Esophagus muscularis mucosa (tissue), 4 donors: ENCODE measurements at regions not wholly inside any gene's neighbourhood (a gene's known extent, or its start where the extent isn't known, plus 50 kb on each side); places are given as distances from the start of the nearest gene placed in this dataset.

Experiments used
- DNase-seq: peaks from one replicate; pipeline ENCODE4 v3.0.0-alpha.2; 2017; ENCODE audit errors: extremely low spot score
- H3K27ac ChIP-seq, 4 donors: fragments of 200-600 bp; sonication (generic); replicated peaks in 1 of 4; 1 replicate in 3 of 4; 2 replicates in 1 of 4; pipeline ENCODE4 v1.5.1; 2016 to 2019; ENCODE audit warnings: mild to moderate bottlenecking in 1 of 4
- H3K27me3 ChIP-seq, 4 donors: fragments of 200-600 bp; sonication (generic); one replicate each; pipeline versions ENCODE4 v1.5.1 to v1.6.0; 2016 to 2019
- H3K36me3 ChIP-seq, 4 donors: fragments of 200-600 bp; sonication (generic); one replicate each; pipeline ENCODE4 v1.5.1; 2016 to 2019
- H3K4me1 ChIP-seq, 4 donors: fragments of 200-600 bp; sonication (generic); one replicate each; pipeline ENCODE4 v1.5.1; 2016 to 2019
- H3K4me3 ChIP-seq, 4 donors: fragments of 200-600 bp; sonication (generic); 1 replicate in 2 of 4; 2 replicates in 2 of 4; pipeline ENCODE4 v1.5.1; 2016 to 2019; ENCODE audit warnings: mild to moderate bottlenecking in 4 of 4, moderate library complexity in 1 of 4
- H3K9me3 ChIP-seq, 4 donors: fragments of 200-600 bp; sonication (generic); 1 replicate in 3 of 4; 2 replicates in 1 of 4; pipeline ENCODE4 v1.5.1; 2016 to 2019
- CTCF ChIP-seq, 3 experiments: fragments of 200-600 bp in 2 of 3; fragments of 450-650 bp in 1 of 3; sonication (generic) in 2 of 3; IDR thresholded peaks; one replicate each; pipeline ENCODE4 v1.5.1; 2017 to 2019; ENCODE audit warnings: antibody characterized with exemption in 3 of 3, mild to moderate bottlenecking in 2 of 3, moderate library complexity in 1 of 3
- EP300 ChIP-seq: sonication (generic); formaldehyde crosslinking; IDR thresholded peaks from one replicate; pipeline ENCODE4 v1.6.1; 2017; ENCODE audit warnings: antibody characterized with exemption
- POLR2A ChIP-seq: fragments of 450-650 bp; IDR thresholded peaks from one replicate; pipeline ENCODE4 v1.6.1; 2017; ENCODE audit warnings: antibody characterized with exemption, moderate library complexity, mild to moderate bottlenecking, low read depth
- POLR2AphosphoS5 ChIP-seq, 2 donors: sonication (generic); formaldehyde crosslinking; IDR thresholded peaks; one replicate each; pipeline ENCODE4 v1.6.1; 2017; ENCODE audit warnings: antibody characterized with exemption in 2 of 2
- WGBS: methylation state at CpG from one replicate; pipeline ENCODE4 v1.1.5; 2018; 5-methylcytosine and 5-hydroxymethylcytosine counted together
- intact Hi-C: fragments of 100-400 bp; cut with DNase I; formaldehyde crosslinking; loops from one replicate; pipeline ENCODE4 v1.15.1; 2023

- Histone ChIP-seq H3K27me3 (no peaks in the 10 kb centered on the region), H3K27ac (no peak overlapping the region), H3K36me3 (no peaks in the 10 kb centered on the region), H3K4me1 (no peaks in the 10 kb centered on the region), H3K9me3 (no peaks in the 10 kb centered on the region), H3K4me3 (no peak overlapping the region)
- intact Hi-C loops = no loop called here
- DNase-seq = no peak
- 66% methylated on average over 2 of the region's 2 CpGs for WGBS
- TF ChIP-seq CTCF (IDR thresholded peaks at IDR 0.05) (no peak), EP300 (no peak), POLR2AphosphoS5 (IDR thresholded peaks at IDR 0.05) (no peak)
These were observed 669.7 kb downstream of the MAT2B start for GRCh38 chr5:164175083-164175482.

DNA sequence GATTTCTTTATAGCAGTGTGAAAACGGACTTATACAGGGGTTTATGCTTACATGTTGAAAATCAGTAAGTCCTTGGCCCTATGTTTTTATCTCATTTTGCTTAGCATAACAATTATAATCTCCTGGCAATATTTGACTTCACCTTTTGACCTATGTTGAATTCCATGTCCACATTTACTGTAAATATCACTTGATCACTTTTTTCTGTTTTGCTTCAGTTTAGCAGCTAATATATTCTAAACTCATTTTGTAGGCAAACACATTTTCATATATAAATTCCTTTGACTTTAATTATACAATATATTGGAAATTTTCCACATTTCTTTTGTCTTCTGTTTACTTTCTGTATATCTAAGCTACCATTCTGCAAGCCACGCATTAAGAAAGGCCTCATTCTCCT, 674.0 kb downstream of the MAT2B start:
- H3K27ac ChIP-seq = no peak overlapping the region
- DNase-seq = no peak
- 81% methylated on average over 2 of the region's 2 CpGs for WGBS
- H3K27me3 ChIP-seq = no peaks in the 10 kb centered on the region
- intact Hi-C loops = no loop called here
- H3K4me3 ChIP-seq = no peak overlapping the region
- no peaks in the 10 kb centered on the region for H3K36me3 ChIP-seq
- no peaks in the 10 kb centered on the region for H3K9me3 ChIP-seq
- TF ChIP-seq CTCF (IDR thresholded peaks at IDR 0.05) (no peak), EP300 (no peak), POLR2AphosphoS5 (IDR thresholded peaks at IDR 0.05) (no peak), POLR2A (no peak)
- no peaks in the 10 kb centered on the region for H3K4me1 ChIP-seq

GRCh38 chr5:164181604-164182003, 676.2 kb downstream of the MAT2B start:
- no peaks in the 10 kb centered on the region for H3K36me3 ChIP-seq
- no peak for DNase-seq
- 90% methylated on average over 1 of the region's 1 CpG for WGBS
- intact Hi-C loops = no loop called here
- H3K4me3 ChIP-seq = no peak overlapping the region
- H3K4me1 ChIP-seq = no peaks in the 10 kb centered on the region
- H3K27ac ChIP-seq = no peak overlapping the region
- no peak for TF ChIP-seq POLR2A
- H3K9me3 ChIP-seq = no peaks in the 10 kb centered on the region
- no peaks in the 10 kb centered on the region for H3K27me3 ChIP-seq

DNA sequence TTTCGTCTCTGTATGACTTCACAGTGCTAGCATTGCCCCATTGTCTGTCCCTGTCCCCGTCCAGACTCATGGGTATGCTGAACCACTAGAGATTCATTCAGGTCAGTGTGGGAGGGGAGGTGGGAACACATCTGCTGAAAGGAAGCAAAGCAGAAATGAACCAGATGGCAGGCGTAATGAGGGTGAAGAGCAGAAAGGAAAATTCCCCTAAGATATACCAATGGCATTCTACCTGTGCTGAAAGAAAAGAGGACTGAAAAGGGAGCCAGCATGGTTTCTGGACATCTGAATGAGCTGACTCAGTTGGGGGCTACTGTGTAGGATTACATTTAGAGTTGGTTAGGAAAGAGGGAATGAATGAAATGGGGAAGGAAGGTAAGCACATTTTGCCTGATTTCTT, 678.7 kb downstream of the MAT2B start:
- no peak for DNase-seq
- WGBS = 76% methylated on average over 3 of the region's 3 CpGs
- Histone ChIP-seq H3K27ac (no peak overlapping the region), H3K36me3 (no peaks in the 10 kb centered on the region), H3K9me3 (no peaks in the 10 kb centered on the region), H3K4me1 (peaks cover 0 to under 1% (median 0%) of the 10 kb centered on the region in 4 donors), H3K4me3 (no peak overlapping the region), H3K27me3 (no peaks in the 10 kb centered on the region)
- TF ChIP-seq POLR2AphosphoS5 (IDR thresholded peaks at IDR 0.05) (no peak), EP300 (no peak), CTCF (IDR thresholded peaks at IDR 0.05) (no peak), POLR2A (no peak)
- intact Hi-C loops = no loop called here

DNA sequence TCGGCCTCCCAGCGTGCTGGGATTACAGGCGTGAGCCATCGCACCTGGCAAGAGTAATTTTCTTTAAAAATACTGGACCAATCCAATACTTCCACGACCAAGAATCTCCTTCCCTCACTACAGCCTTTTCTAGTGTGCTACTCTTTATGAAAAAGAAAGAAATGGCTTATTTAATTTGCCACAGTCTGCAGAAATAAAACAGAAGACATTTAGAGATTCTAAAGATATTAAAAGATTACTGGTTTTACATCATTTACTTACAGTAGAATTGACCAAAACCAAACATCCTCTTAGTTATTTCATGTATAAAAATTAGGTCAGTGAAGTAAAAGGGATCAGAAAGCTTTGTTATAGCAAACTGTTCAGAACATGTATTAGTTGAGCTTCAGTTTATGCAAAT, 679.6 kb downstream of the MAT2B start:
- Histone ChIP-seq H3K4me3 (no peak overlapping the region), H3K4me1 (peaks cover 0 to 2% (median 0%) of the 10 kb centered on the region in 4 donors), H3K27me3 (no peaks in the 10 kb centered on the region), H3K27ac (no peak overlapping the region), H3K36me3 (no peaks in the 10 kb centered on the region), H3K9me3 (no peaks in the 10 kb centered on the region)
- 88% methylated on average over 5 of the region's 5 CpGs for WGBS
- intact Hi-C loops = no loop called here
- no peak for DNase-seq
- TF ChIP-seq CTCF (IDR thresholded peaks at IDR 0.05) = no peak
- TF ChIP-seq POLR2A = no peak
- no peak for TF ChIP-seq POLR2AphosphoS5 (IDR thresholded peaks at IDR 0.05)
- no peak for TF ChIP-seq EP300
